Mesendoderm (in vitro differentiated cells): ENCODE measurements at regions not wholly inside any gene's neighbourhood (a gene's known extent, or its start where the extent isn't known, plus 50 kb on each side); places are given as distances from the start of the nearest gene placed in this dataset.

Experiments used
- DNase-seq: peaks from one replicate; pipeline ENCODE4 v3.0.0; 2013
- H2AK5ac ChIP-seq: 2 replicates; pipeline ENCODE4 v1.6.1; 2013; ENCODE audit warnings: low read length, inconsistent platforms
- H2BK120ac ChIP-seq: 2 replicates; pipeline ENCODE4 v1.6.1; 2013; ENCODE audit warnings: low read depth, mild to moderate bottlenecking, low read length, moderate library complexity, mixed read lengths
- H2BK15ac ChIP-seq: replicated peaks from 2 replicates; pipeline ENCODE4 v1.6.1; 2013; ENCODE audit warnings: low read depth, mild to moderate bottlenecking, moderate library complexity
- H2BK5ac ChIP-seq: 2 replicates; pipeline ENCODE4 v1.6.1; 2013; ENCODE audit warnings: low read length, inconsistent platforms
- H3K18ac ChIP-seq: 2 replicates; pipeline ENCODE4 v1.6.1; 2013; ENCODE audit warnings: mild to moderate bottlenecking, low read length, mixed read lengths
- H3K23ac ChIP-seq: one replicate; pipeline ENCODE4 v1.6.1; 2013; ENCODE audit warnings: low read length
- H3K27ac ChIP-seq: 2 replicates; pipeline ENCODE4 v1.5.1; 2013; ENCODE audit warnings: low read depth, mild to moderate bottlenecking, inconsistent platforms, low read length, moderate library complexity
- H3K27me3 ChIP-seq: 2 replicates; pipeline ENCODE4 v1.6.1; 2013; ENCODE audit warnings: low read length, control low read depth, mild to moderate bottlenecking, inconsistent platforms; ENCODE audit not compliant: insufficient read depth, poor library complexity
- H3K36me3 ChIP-seq: 2 replicates; pipeline ENCODE4 v1.6.1; 2013; ENCODE audit warnings: low read length, inconsistent platforms; ENCODE audit not compliant: control insufficient read depth, insufficient read depth
- H3K4ac ChIP-seq: one replicate; pipeline ENCODE4 v1.6.1; 2013; ENCODE audit warnings: low read depth, mild to moderate bottlenecking, low read length, moderate library complexity
- H3K4me1 ChIP-seq: 2 replicates; pipeline ENCODE4 v1.6.1; 2013; ENCODE audit warnings: low read depth, low read length, inconsistent platforms; ENCODE audit not compliant: control insufficient read depth
- H3K4me2 ChIP-seq: 2 replicates; pipeline ENCODE4 v1.6.1; 2013; ENCODE audit warnings: low read length
- H3K4me3 ChIP-seq: 2 replicates; pipeline ENCODE4 v1.5.1; 2013; ENCODE audit warnings: mild to moderate bottlenecking, low read length
- H3K56ac ChIP-seq: one replicate; pipeline ENCODE4 v1.6.1; 2013; ENCODE audit warnings: low read length
- H3K79me1 ChIP-seq: 2 replicates; pipeline ENCODE4 v1.6.1; 2013; ENCODE audit warnings: low read length, inconsistent platforms
- H3K79me2 ChIP-seq: 2 replicates; pipeline ENCODE4 v1.6.1; 2013; ENCODE audit warnings: mild to moderate bottlenecking, low read length; ENCODE audit not compliant: control insufficient read depth, insufficient read depth
- H3K9ac ChIP-seq: 2 replicates; pipeline ENCODE4 v1.6.1; 2013; ENCODE audit warnings: low read length, inconsistent platforms
- H4K5ac ChIP-seq: one replicate; pipeline ENCODE4 v1.6.1; 2013; ENCODE audit warnings: low read length
- H4K8ac ChIP-seq: one replicate; pipeline ENCODE4 v1.6.1; 2013; ENCODE audit warnings: low read depth, mild to moderate bottlenecking, control low read depth, low read length, moderate library complexity
- WGBS: extraction: QIAGEN DNeasy Blood & Tissue Kit; methylation state at CpG from one replicate; pipeline ENCODE4 v1.1.7; 2013; ENCODE audit warnings: low lambda C conversion rate, missing lambda C conversion rate; ENCODE audit not compliant: insufficient coverage; ENCODE audit errors: extremely low coverage; 5-methylcytosine and 5-hydroxymethylcytosine counted together

- Histone ChIP-seq H2BK15ac (no peak overlapping the region), H3K4me3 (no peak overlapping the region), H3K36me3 (no peaks in the 10 kb centered on the region), H3K9ac (no peak overlapping the region), H3K27ac (no peak overlapping the region), H4K5ac (no peak overlapping the region), H2BK5ac (no peak overlapping the region), H2AK5ac (no peak overlapping the region), H3K56ac (no peak overlapping the region), H2BK120ac (no peak overlapping the region), H3K18ac (no peak overlapping the region), H3K4me2 (no peak overlapping the region), H3K4ac (no peak overlapping the region), H4K8ac (no peak overlapping the region), H3K79me2 (no peaks in the 10 kb centered on the region), H3K27me3 (no peaks in the 10 kb centered on the region), H3K23ac (no peak overlapping the region), H3K79me1 (no peaks in the 10 kb centered on the region), H3K4me1 (no peaks in the 10 kb centered on the region)
- WGBS, result no CpG with 5 or more reads among the region's 9 CpGs
- no peak for DNase-seq
These were observed 416.1 kb downstream of the NPHP4 start for GRCh38 chr1:5576011-5576672.

GRCh38 chr1:5575396-5575940 lies 416.8 kb downstream of the NPHP4 start:
- Histone ChIP-seq H3K18ac (no peak overlapping the region), H4K8ac (no peak overlapping the region), H3K36me3 (no peaks in the 10 kb centered on the region), H3K56ac (no peak overlapping the region), H3K4me2 (no peak overlapping the region), H3K79me2 (no peaks in the 10 kb centered on the region), H3K27me3 (no peaks in the 10 kb centered on the region), H4K5ac (no peak overlapping the region), H2AK5ac (no peak overlapping the region), H2BK5ac (no peak overlapping the region), H3K4me1 (no peaks in the 10 kb centered on the region), H3K9ac (no peak overlapping the region), H3K27ac (no peak overlapping the region), H3K79me1 (no peaks in the 10 kb centered on the region), H3K4ac (no peak overlapping the region), H2BK15ac (no peak overlapping the region), H3K23ac (no peak overlapping the region), H3K4me3 (no peak overlapping the region), H2BK120ac (no peak overlapping the region)
- DNase-seq, result no peak
- no CpG with 5 or more reads among the region's 5 CpGs for WGBS

GRCh38 chr1:5574641-5575040 lies 417.6 kb downstream of the NPHP4 start:
- H3K4me1 ChIP-seq, result no peaks in the 10 kb centered on the region
- no peak overlapping the region for H2BK5ac ChIP-seq
- no peak overlapping the region for H3K4me3 ChIP-seq
- H3K27ac ChIP-seq, result no peak overlapping the region
- H3K36me3 ChIP-seq, result no peaks in the 10 kb centered on the region
- no peaks in the 10 kb centered on the region for H3K27me3 ChIP-seq
- H2BK15ac ChIP-seq, result no peak overlapping the region
- no peak overlapping the region for H4K8ac ChIP-seq
- H3K18ac ChIP-seq, result no peak overlapping the region
- H4K5ac ChIP-seq, result no peak overlapping the region
- no peak overlapping the region for H3K4ac ChIP-seq
- no CpG with 5 or more reads among the region's 4 CpGs for WGBS
- no peak overlapping the region for H2AK5ac ChIP-seq
- H3K79me1 ChIP-seq, result no peaks in the 10 kb centered on the region
- no peak overlapping the region for H3K9ac ChIP-seq
- DNase-seq, result no peak
- no peak overlapping the region for H3K4me2 ChIP-seq
- H3K56ac ChIP-seq, result no peak overlapping the region
- H3K79me2 ChIP-seq, result no peaks in the 10 kb centered on the region
- H3K23ac ChIP-seq, result no peak overlapping the region
- no peak overlapping the region for H2BK120ac ChIP-seq

GRCh38 chr1:5572794-5573193 lies 419.4 kb downstream of the NPHP4 start:
- no peak overlapping the region for H3K18ac ChIP-seq
- H3K56ac ChIP-seq, result no peak overlapping the region
- no peak overlapping the region for H3K4me2 ChIP-seq
- no peak for DNase-seq
- no peak overlapping the region for H2AK5ac ChIP-seq
- H3K4me3 ChIP-seq, result no peak overlapping the region
- H2BK120ac ChIP-seq, result no peak overlapping the region
- no peak overlapping the region for H3K27ac ChIP-seq
- no peak overlapping the region for H2BK5ac ChIP-seq
- no peak overlapping the region for H2BK15ac ChIP-seq
- H3K36me3 ChIP-seq, result no peaks in the 10 kb centered on the region
- H3K4ac ChIP-seq, result no peak overlapping the region
- no CpG with 5 or more reads among the region's 2 CpGs for WGBS
- H3K9ac ChIP-seq, result no peak overlapping the region
- no peak overlapping the region for H4K5ac ChIP-seq
- H3K4me1 ChIP-seq, result no peaks in the 10 kb centered on the region
- H3K79me2 ChIP-seq, result no peaks in the 10 kb centered on the region
- H4K8ac ChIP-seq, result no peak overlapping the region
- H3K27me3 ChIP-seq, result no peaks in the 10 kb centered on the region
- no peak overlapping the region for H3K23ac ChIP-seq
- H3K79me1 ChIP-seq, result no peaks in the 10 kb centered on the region

- H4K8ac ChIP-seq, result no peak overlapping the region
- H2BK5ac ChIP-seq, result no peak overlapping the region
- H3K4me3 ChIP-seq, result no peak overlapping the region
- no peaks in the 10 kb centered on the region for H3K4me1 ChIP-seq
- no peak overlapping the region for H3K9ac ChIP-seq
- H2BK15ac ChIP-seq, result no peak overlapping the region
- no peak for DNase-seq
- no peak overlapping the region for H3K23ac ChIP-seq
- no peak overlapping the region for H2BK120ac ChIP-seq
- H2AK5ac ChIP-seq, result no peak overlapping the region
- H3K27me3 ChIP-seq, result no peaks in the 10 kb centered on the region
- WGBS, result no CpG with 5 or more reads among the region's 11 CpGs
- no peak overlapping the region for H3K4ac ChIP-seq
- no peak overlapping the region for H3K18ac ChIP-seq
- H4K5ac ChIP-seq, result no peak overlapping the region
- H3K79me1 ChIP-seq, result no peaks in the 10 kb centered on the region
- H3K36me3 ChIP-seq, result no peaks in the 10 kb centered on the region
- H3K56ac ChIP-seq, result no peak overlapping the region
- no peaks in the 10 kb centered on the region for H3K79me2 ChIP-seq
- H3K4me2 ChIP-seq, result no peak overlapping the region
- H3K27ac ChIP-seq, result no peak overlapping the region
These were observed 420.3 kb downstream of the NPHP4 start for GRCh38 chr1:5571861-5572401.

GRCh38 chr1:5571438-5571837 lies 420.8 kb downstream of the NPHP4 start:
- no peak overlapping the region for H3K9ac ChIP-seq
- H3K79me2 ChIP-seq, result no peaks in the 10 kb centered on the region
- H3K18ac ChIP-seq, result no peak overlapping the region
- H3K23ac ChIP-seq, result no peak overlapping the region
- no peak overlapping the region for H2BK120ac ChIP-seq
- no peak overlapping the region for H4K5ac ChIP-seq
- no peak overlapping the region for H3K27ac ChIP-seq
- DNase-seq, result no peak
- H3K79me1 ChIP-seq, result no peaks in the 10 kb centered on the region
- H3K4me2 ChIP-seq, result no peak overlapping the region
- no peak overlapping the region for H3K56ac ChIP-seq
- H2BK5ac ChIP-seq, result no peak overlapping the region
- no peak overlapping the region for H4K8ac ChIP-seq
- H2AK5ac ChIP-seq, result no peak overlapping the region
- no peaks in the 10 kb centered on the region for H3K4me1 ChIP-seq
- no peaks in the 10 kb centered on the region for H3K27me3 ChIP-seq
- no peak overlapping the region for H3K4ac ChIP-seq
- H3K4me3 ChIP-seq, result no peak overlapping the region
- WGBS, result no CpG with 5 or more reads among the region's 5 CpGs
- no peak overlapping the region for H2BK15ac ChIP-seq
- H3K36me3 ChIP-seq, result no peaks in the 10 kb centered on the region
